ENCODE measurements at regions not wholly inside any gene's neighbourhood (a gene's known extent, or its start where the extent isn't known, plus 50 kb on each side); places are given as distances from the start of the nearest gene placed in this dataset.

DNA sequence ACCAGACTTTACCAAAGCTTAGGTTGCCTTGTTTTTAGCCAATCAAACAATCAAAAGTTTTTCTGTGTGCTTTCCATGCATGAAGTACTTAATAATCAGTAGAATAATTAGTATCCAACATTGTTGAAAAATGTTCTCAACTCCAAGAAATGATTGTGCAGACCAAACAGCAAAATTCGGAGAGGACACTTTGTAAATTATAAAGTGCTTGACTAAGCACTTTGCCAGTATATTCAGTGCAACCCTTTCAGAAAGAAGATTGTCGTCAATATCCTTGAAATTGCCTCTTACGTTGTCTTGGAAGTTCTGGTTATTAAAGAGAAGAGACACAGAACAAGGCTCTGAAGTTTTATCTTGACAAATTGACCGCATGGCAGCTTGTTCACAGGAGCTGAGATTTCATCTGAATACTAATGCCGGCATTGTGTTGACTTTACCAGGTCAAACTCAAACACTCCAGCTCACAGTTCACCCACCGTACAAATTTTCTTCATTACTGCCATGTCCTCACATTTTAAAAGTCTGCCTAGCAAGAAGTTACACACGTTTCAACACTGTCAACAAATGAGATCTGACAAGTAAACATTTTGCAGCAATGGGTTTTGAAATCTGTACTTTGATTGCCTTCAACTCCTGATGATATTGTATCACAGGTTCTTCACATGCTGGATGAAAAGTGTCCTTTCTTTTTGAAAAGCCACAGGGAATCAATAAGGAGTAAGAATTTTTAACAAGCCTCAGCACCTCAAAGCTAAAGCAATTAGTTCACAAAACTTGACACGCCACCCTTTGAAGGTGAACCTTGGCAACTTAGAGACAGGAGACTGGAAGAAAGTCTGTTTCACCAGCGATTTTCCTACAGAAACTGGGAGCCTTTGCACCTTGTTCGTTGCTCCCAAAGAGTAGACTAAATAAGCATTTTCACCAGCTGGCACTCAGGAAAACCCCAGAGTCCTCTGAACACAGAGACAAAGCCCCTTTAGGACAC lies 150.9 kb downstream of the RFC3 start:
- TF ChIP-seq GATA1 (IDR thresholded peaks at IDR 0.05; ENCODE audit: low read depth, low read length) (no peak), POLR2A (IDR thresholded peaks at IDR 0.05; ENCODE audit: low read length) (no peak)
- DNase-seq, result no peak

DNA sequence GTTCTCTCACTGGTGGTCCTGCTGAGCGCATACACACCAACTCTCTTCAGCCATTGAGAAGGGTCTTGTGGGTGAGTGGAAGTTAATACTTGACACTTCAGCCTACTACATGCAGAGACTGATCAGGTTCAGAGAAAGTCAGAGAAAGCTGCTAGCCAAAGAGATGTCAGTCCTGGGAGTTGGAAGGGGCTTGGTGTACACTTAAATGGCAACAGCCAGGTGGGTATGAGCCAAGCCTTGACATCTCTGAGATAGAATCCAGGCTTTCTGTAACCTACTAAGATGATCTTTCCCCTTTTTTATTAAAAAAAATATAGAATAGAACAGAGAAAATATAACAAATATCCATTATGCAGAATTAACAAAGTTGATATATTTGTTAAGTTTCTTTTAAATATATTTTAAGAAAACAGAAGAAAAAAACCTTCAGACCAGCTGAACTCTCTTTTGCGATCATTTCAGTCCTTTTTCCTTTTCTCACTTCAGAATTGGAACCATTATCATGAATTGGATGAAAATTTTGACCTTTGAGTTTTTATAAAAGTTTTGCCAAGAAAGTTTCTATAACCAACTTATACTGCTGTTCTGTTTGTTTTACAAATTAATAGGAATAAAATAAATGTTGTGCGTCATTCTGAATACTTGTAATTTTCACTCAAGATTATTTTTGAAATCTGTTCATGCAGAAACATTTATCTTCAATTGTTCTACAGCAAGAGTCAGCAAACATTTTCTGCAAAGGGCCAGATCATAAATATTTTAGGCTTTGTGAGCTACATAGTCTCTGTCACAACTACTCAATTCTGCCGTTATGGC lies 153.0 kb downstream of the RFC3 start:
- no peak for DNase-seq
- TF ChIP-seq GATA1 (IDR thresholded peaks at IDR 0.05; ENCODE audit: low read depth, low read length) (no peak), POLR2A (IDR thresholded peaks at IDR 0.05; ENCODE audit: low read length) (no peak)

DNA sequence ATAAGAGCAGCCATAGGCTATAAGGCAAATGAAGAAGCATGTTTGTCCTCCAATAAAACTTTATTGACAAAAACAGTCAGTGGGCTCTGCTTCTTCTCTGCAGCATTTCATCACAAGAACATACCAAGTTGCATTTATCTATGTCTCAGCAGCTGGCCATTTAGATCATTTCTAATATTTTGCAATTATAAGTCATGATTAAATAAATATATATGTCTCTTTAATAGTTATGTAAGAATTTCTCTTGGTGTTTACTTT lies 153.5 kb downstream of the RFC3 start:
- DNase-seq, result no peak
- TF ChIP-seq GATA1 (IDR thresholded peaks at IDR 0.05; ENCODE audit: low read depth, low read length) (no peak), POLR2A (IDR thresholded peaks at IDR 0.05; ENCODE audit: low read length) (no peak)

DNA sequence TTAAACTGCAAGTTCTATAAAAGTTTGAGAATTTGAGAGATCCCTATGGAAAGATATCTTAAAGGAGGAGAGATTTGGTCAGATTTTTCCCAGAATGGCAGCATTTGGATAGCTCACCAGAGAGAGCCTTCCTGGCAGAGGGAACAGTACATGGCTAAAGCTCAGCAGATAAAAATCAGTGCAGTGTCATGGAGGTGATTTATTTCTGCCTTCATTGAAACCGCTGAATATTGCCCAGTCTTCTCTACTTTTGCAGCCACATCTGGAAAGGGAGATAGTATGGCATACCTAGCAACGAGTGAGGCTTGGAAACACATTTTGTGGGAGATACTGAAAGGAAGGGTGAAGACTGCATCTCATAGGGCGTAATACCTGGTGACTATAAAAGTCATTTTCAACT lies 155.2 kb downstream of the RFC3 start:
- TF ChIP-seq GATA1 (IDR thresholded peaks at IDR 0.05; ENCODE audit: low read depth, low read length), result no peak
- TF ChIP-seq POLR2A (IDR thresholded peaks at IDR 0.05; ENCODE audit: low read length), result no peak
- DNase-seq, result peak in 1 of 2 experiments; percentile 2

DNA sequence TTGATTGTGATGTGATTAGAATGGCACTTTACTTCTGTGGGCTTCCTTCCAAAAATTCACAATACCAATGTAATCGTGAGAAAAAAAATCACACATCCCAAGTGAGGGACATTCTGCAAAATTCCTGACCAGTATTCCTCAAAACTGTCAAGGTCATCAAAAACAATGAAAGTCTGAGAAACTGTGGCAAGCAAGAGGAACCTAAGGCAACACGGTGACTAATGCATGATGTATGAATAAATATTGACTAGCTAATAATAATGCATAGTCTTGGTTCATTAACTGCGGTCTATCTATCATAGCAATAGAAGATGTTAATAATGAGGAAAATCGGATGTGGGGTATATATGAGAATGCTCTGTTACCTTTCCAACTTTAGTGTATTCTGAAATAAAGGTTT lies 159.0 kb downstream of the RFC3 start:
- DNase-seq, result no peak
- TF ChIP-seq GATA1 (IDR thresholded peaks at IDR 0.05; ENCODE audit: low read depth, low read length) (no peak), POLR2A (IDR thresholded peaks at IDR 0.05; ENCODE audit: low read length) (no peak)

DNA sequence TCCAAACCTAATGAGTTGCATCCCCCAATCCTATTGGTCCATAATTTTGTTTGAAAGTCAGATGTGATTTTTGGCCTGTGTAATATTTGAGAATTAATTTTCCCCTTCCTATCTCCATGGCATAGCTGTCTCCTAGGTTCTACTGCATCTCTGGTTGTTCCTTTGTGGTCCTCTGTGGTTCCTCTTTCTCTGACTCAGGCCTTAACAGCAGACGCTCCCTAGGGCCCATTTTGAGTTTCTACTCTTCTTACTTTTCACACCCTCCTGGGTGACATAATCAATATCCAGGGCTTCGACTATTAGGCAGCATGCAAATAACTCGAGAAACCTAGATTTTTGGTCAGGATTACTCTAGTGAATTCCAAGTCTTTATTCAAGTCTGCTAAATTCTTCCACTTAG lies 160.7 kb downstream of the RFC3 start:
- DNase-seq, result no peak
- TF ChIP-seq POLR2A (IDR thresholded peaks at IDR 0.05; ENCODE audit: low read length), result no peak
- no peak for TF ChIP-seq GATA1 (IDR thresholded peaks at IDR 0.05; ENCODE audit: low read depth, low read length)

DNA sequence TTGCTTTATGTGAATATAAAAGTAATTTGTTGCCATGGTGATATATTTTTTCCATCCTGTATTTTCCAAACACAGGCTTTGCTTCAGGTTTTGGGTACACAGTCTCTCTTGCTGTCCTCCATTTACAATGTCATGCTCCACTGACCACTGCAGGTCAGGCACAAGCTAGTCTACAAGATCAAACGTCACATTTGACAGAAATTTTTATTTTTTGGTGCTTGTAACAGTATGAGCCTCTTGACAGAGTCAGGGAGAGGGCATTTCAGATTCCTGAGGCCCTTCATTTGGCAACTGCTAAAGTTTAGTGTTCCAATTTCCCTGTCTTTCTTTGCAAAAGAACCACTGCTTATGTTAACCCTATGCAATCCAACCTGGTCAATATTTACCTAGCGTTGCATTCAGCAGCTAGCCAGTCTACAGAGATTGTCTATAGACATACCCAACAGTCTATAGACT lies 175.0 kb downstream of the RFC3 start:
- no peak for DNase-seq
- TF ChIP-seq GATA1 (IDR thresholded peaks at IDR 0.05; ENCODE audit: low read depth, low read length), result no peak
- no peak for TF ChIP-seq POLR2A (IDR thresholded peaks at IDR 0.05; ENCODE audit: low read length)

DNA sequence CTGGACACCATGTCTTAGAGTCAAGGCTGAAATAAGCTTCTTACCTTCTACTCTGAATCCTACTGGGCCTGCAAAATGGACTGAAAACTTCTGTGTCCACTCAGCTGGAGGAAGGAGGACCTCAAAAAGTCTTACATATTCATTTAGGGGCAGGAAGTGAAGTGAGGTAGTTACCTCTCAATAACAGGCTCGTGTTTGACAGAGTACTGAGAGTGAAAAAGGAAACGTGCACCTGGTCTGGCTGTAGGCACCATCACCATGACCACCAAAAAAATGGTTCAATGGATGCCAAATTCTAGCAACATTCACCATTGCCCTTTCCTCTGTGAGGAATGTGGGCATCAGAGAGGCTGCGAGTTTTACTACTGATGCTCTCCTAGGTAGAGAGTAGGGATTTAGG lies 176.2 kb downstream of the RFC3 start:
- TF ChIP-seq GATA1 (IDR thresholded peaks at IDR 0.05; ENCODE audit: low read depth, low read length) (no peak), POLR2A (IDR thresholded peaks at IDR 0.05; ENCODE audit: low read length) (no peak)
- no peak for DNase-seq

DNA sequence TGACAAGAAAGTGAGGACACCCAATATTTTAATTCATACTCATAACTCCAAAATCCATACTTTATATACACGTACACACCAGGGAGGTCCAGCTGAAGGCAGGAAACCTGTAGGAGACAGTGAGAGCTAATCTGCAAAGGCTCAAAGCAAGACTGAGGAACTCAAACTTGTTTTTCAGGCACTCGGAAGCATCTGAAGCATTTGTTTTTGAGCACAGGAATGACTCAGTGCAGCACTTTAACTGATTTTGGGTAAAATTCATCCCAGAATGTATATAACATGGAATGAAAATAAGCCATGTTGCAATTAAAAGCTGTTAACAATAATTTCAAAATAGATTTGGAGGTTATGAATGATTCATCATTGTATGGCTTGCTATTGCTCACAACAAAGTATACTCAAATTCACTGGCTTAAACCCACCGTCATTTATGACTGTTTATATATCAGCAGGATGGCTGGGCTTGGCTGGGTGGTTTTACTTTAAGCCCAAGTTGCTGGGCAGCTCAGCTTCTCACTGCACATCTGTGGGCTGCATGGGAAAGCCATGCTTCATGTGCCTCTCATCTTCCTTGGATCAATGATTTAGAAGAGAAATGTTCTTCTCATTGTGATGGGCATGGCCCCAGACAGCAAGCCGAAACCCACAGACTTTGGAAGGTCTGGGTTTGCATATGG lies 177.0 kb downstream of the RFC3 start:
- TF ChIP-seq POLR2A (IDR thresholded peaks at IDR 0.05; ENCODE audit: low read length) (no peak), GATA1 (IDR thresholded peaks at IDR 0.05; ENCODE audit: low read depth, low read length) (no peak)
- no peak for DNase-seq

DNA sequence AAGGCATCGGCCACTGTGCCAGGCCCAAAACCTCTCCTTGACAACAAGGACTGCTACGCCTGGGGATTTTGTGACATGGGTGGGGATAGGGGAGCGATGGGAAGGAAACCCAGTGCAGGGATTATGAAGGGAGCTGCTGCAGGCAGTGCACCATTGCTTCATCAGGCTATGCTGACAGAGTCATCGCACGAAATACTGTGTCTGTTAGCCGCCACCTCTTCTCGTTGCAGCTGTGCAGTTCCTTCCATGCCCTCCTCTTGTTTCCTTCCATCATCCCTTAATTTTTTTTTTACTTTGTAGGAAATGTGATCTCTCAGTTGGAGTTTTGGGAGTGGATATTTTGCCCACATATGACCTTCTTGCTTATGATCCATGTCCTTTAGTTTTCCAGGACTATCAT lies 178.7 kb downstream of the RFC3 start:
- DNase-seq, result no peak
- TF ChIP-seq GATA1 (IDR thresholded peaks at IDR 0.05; ENCODE audit: low read depth, low read length) (no peak), POLR2A (IDR thresholded peaks at IDR 0.05; ENCODE audit: low read length) (no peak)

DNA sequence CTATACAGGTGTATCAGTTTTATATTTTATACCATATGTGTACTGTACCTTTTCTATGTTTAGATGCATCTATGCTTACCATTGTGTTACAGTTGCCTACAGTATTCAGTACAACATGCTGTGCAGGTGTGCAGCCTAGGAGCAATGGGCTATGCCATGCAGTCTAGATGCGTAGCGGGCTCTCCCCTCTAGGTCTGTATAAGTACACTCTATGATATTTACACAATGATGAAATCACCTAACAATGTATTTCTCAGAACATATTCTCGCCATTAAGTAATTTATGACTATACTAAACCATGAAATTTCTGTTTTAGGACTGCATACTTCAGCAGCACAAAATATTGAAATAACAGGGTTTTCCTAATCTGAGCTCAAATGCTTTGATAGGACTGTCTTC lies 179.6 kb downstream of the RFC3 start:
- no peak for TF ChIP-seq GATA1 (IDR thresholded peaks at IDR 0.05; ENCODE audit: low read depth, low read length)
- TF ChIP-seq POLR2A (IDR thresholded peaks at IDR 0.05; ENCODE audit: low read length), result no peak

DNA sequence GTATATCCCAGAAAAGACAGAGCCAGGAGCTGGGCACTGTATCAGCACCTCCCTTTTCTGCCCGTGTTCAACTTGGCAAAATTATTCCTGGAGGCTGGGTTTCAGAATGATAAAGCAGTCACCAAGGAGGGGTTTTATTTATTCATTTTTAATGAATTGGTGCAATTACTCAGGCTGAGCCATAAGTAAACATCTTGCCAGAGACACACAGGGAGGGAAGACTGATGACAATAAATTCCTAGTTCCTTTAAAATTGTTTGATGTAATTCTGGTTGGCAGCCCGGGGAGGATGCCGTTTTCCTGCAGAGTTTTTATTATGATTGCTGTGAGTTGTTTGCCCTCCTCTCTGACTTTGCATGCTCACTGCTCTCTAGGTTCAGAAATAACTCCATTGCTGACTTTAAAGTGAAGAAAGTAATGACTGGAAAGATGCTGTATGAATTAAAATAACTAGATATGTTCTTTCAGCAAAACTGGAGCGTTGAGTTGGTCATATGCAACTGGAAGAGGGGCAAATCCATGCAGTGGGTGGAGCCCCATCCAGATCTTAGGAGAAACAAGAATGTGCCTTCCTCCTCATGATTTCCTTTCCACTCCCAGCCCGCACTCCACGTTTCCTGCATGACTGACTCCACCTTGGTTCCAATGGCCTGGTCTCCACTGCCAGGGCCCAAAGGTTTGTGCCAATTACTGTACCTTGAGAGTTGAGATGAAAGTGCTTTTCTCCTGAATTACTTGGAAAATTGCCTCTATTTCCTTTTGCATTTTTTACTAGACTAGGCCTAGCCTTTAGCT lies 182.1 kb downstream of the RFC3 start:
- no peak for DNase-seq
- TF ChIP-seq GATA1 (IDR thresholded peaks at IDR 0.05; ENCODE audit: low read depth, low read length), result no peak
- TF ChIP-seq POLR2A (IDR thresholded peaks at IDR 0.05; ENCODE audit: low read length), result no peak

More for the DNA sequence above, 179.6 kb downstream of the RFC3 start:
- DNase-seq, result no peak

DNA sequence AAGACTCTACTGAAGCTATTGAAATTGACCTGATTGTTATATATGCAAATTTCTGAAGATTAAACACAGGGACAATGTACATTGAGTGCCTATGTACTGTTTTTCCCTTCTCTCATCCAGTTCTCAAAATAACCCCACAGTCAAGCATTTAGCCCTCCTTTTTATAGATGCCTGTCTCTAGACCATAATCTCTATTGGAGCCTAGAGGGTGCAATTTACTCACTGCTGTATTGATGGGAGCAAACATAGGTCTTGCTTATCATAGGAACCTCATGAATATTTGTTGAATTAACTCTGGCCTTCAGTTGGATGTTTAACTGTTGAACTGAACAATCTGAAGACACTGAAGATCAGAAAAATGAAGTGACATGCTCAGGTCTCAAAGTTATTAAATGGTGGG lies 183.0 kb downstream of the RFC3 start:
- TF ChIP-seq GATA1 (IDR thresholded peaks at IDR 0.05; ENCODE audit: low read depth, low read length) (no peak), POLR2A (IDR thresholded peaks at IDR 0.05; ENCODE audit: low read length) (no peak)
- no peak for DNase-seq

Measured in erythroblast (primary cell).